AG08396 (cell line): ENCODE measurements at regions not wholly inside any gene's neighbourhood (a gene's known extent, or its start where the extent isn't known, plus 50 kb on each side); places are given as distances from the start of the nearest gene placed in this dataset.
"Not testable (repeated sequence)": the region's sequence is repeated elsewhere in the genome, so short reads cannot be mapped to it uniquely, and the experiment has no call there.

Source experiments
- DNase-seq: peaks from one replicate; pipeline ENCODE4 v3.0.0; 2012; ENCODE audit warnings: low spot score, mixed read lengths

DNA sequence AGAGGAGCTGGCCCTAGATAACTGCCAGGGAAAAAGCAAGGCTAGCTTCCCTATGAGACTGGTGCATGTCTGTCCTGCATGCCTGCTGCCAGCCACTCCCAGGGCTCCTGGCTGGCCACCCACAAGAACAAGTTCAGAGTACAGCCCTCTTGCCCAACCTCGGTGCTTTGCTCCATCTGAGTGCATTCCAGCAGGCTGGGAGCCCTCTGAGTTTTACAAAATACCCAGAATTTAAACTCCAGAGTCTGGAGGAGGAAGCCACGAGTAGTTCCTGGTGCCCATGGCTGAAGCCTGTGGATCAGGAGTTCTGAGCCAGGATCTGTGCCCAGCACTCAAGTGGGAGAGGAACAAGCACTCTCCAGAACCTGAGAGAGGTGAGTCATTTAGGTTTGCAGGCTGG is 111.6 kb downstream of the MAGEE2 start:
- no peak for DNase-seq

DNA sequence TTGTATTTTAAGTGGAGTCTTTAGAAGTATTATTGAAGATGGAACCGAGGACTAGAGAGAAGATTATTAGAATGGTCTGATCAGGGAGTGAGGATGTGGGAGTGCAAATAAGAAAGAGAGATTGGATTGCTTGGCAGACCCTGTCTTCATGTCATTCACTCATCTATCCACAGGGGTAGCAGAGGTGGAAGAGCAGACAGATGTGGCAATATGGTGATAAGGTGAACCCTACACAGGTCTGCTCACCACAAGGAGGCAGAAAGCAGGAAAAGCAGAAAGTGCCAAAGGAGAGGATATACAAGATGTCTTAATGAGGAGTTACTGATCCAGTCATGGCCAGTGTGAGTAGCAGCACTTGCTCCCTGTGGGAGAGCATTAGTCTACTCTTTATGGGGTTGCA is 129.4 kb downstream of the MAGEE2 start:
- no peak for DNase-seq

DNA sequence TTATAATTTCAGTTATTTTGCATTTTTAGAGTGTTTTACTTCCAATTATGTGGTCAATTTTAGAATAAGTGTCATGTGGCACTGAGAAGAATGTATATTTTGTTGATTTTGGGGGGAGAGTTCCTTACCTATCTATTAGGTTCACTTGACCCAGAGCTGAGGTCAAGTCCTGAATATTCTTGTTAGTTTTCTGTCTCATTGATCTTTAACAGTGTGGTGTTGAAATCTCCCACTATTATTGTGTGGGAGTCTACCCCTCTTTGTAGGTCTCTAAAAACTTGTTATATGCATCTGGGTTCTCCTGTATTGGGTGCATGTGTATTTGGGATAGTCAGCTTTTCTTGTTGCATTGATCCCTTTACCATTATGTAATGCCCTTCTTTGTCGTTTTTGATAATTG is 127.0 kb upstream of the ZDHHC15 start:
- DNase-seq: no peak

DNA sequence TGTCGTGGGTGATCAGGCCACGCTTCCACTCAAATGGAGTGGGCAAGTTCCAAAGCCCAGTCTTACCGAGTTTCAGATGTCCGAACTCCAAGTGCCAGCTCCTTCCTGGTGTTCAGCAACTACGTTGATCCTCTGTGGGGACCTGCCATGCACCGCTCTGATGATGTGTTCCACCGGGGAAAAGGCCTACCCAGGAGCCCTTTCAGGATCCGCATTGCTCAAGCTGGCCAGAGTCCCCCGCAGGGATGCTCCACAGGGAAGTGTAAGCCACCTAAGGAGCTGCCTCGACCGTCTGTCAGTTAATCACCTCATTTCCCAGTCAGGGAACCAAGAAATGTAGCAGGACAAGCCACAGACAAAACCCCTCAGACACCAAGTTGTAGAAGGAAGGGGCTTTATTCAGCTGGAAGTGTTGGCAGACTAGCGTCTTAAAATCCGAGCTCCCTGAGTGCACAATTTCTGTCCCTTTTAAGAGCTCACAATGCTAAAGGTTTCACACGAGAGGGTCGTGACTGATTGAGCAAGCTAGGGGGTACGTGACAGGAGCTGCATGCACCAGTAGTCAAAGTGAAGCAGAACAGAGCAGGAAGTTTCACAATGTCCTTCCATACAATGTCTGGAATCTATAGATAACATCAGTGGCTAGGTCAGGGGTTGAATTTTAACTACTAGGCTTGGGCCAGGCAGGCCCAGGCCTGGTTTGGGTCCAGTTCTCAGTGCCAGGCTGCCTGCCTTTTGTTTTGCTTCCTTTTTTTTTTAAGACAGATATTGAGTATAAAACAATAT is 126.2 kb upstream of the ZDHHC15 start:
- no peak for DNase-seq

DNA sequence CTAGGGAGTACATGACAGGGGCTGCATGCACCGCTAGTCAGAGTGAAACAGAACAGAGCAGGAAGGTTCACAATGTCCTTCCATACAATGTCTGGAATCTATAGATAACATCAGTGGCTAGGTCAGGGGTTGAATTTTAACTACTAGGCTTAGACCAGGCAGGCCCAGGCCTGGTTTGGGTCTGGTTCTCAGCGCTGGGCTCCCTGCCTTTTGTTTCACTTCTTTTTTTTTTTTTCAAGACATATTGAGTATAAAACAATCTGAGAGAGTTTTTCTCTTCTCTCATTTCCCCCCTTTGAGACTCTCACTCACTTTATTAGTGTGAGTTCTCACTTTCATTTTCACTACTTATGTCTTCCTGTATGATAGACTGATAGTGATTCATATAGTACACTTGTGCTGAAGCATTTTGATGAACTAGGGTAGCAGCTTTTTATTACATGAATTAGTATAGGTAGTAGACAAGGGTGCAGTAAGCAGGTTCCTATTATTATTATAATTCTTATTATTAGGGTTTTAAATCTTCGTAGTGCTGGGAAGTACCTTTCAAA is 120.0 kb upstream of the ZDHHC15 start:
- DNase-seq: no peak

DNA sequence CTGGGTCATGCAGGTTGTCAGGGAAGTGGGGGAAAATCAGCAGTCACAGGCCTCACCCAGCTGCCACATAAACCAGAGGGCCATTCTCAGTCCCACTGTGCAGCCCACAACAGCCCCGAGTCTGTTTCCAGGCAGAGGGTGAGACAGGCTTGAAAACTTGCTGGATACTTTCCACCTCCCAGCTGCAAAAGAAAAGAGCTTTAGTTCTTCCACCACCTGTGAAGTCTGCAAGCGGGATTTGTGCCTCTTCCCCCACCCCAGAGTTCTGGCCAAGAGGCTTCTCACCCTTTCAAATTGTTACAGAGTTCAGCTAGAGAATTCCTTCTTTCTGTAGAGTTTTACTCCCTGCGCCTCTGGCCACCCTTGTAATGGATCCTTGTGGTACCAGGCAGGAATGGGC is 115.5 kb upstream of the ZDHHC15 start:
- no peak for DNase-seq

DNA sequence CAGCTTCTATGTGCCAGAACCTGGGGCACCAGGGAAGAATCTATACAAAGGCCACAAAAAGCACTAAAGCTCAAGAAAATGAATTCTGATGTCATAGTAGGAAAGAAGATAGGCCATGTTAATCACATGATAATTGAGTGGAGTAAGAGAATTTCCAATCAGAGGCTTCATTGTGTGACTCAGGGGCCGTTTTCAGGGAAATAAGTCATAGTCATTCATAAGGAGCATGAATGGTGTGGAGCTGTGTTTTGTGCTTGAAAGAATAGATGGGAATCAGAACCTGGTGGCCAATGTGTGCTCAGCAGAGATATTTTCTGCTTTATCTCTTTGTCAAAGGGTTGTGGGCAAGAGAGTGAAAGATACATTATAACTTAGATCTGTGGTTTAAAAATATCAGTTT is 102.4 kb upstream of the ZDHHC15 start:
- DNase-seq: no peak

DNA sequence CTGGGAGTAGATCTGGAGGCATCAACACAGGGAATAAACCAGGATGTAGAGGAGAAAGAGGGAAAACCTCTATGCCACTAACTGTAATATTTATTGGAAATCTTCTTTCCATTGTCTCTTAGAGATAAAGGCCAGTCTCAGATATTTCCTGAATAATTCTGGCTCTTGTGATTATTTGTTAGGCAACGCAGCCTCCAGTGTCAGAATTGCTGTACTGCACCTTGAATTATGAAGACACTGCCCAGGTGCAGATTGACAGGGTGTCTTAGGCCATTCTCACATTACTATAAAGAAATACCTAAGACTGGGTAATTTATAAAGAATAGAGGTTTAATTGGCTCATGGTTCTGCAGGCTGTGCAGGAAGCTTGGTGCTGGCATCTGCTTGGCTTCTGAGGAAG is 100.7 kb upstream of the ZDHHC15 start:
- no peak for DNase-seq

DNA sequence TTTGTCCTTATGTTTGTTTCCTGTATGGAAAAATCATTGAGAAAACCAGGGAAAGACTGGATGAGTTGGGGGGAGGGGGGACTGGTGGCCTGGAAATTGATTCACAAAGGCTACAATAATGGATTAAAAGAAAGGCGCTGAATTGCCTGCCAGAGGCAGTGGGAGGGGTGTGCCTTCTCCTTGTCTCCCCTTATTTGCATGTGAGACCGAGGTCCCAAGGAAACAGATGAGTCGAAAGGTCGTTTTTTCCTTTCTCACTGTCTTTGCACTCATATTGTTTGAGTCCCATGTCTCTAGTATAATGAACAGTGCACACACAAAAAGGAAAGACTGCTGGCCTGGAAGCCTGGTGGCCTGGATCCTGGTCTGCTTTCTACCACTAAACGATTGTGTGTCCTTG is 86.6 kb upstream of the ZDHHC15 start:
- DNase-seq: no peak

DNA sequence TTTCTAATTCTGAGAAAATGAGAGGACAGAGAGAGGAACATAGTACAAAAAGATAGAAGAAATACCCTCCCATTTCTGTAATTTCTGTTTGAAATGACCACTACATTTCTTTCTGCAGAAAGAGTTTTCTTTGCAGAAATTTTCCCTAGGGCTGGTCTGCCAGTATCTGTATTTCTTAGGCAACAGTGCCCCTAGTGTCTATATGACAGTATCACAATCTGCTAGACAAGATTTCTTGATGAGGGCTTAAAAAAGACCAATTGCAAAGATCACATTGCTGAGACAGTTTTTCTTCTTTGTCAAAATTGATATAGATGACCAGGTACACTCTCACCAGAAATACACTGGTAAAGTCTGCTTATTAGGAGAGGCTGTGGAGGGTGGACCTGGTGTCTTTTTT is 81.0 kb upstream of the ZDHHC15 start:
- peak; percentile 36 for DNase-seq

DNA sequence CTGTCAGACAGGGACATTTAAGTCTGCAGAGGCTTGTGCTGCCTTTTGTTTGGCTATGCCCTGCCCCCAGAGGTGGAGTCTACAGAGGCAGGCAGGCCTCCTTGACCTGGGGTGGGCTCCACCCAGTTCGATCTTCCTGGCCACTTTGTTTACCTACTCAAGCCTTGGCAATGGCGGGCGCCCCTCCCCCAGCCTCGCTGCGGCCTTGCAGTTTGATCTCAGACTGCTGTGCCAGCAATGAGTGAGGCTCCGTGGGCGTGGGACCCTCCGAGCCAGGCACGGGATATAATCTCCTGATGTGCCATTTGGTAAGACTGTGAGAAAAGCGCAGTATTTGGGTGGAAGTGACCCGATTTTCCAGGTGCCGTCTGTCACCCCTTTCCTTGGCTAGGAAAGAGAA is 79.2 kb upstream of the ZDHHC15 start:
- not testable (repeated sequence) for DNase-seq

DNA sequence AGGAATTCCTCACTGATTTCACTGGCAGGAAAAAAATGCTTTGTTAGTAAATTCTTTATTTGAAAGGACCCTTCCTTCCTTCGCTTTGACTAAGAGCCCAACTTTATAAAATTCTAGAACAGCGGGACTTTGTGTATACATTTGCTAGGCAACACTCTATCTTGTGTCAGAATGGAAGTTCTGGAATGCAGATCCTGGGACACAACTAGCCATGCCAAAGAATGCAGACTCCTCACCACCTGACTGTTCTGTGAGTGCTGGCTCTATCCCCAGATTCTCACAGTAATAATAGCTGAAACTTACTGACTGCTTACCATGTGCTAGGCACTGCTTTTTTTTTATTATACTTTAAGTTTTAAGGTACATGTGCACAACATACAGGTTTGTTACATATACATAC is 73.3 kb upstream of the ZDHHC15 start:
- DNase-seq: peak; percentile 7

DNA sequence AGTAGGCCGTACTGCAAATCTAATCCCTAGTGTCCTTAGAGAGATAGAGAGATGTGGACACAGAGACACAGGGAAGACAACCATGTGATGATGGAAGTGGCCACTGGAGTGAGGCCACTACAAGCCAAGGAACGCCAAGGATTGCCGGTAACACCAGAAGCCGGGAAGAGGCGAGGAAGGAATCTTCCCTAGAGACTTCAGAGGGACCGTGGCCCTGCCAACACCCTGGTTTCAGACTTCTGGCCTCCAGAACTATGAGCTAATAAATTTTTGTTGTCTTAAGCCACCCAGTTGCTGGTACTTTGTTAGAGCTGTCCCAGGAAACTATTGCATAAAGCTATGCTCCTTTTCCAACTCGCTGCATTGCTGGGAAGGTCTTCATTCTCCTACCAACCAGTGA is 70.3 kb upstream of the ZDHHC15 start:
- not testable (repeated sequence) for DNase-seq

DNA sequence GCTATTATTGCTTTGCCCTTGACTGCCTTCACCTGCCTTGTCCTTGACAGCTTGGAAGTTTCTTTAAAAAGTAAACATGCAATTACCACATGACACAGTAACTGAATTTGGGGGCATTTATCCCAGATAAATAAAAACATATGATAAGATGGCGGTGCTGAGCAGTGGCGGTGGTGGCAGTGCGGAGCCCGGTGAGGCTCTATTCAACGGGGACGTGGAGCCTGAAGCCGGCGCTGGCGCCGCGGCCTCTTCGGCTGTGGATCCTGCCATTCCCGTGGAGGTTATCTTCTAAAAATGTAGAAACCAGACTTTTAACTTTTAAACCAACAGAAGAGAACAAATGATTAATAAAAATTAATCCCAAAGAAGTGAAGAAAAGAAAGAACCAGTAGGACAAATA is 59.7 kb upstream of the ZDHHC15 start:
- no peak for DNase-seq
